SK-N-SH treated with all-trans-retinoic acid at 6 μM for 48 hours (cell line): ENCODE measurements at regions not wholly inside any gene's neighbourhood (a gene's known extent, or its start where the extent isn't known, plus 50 kb on each side); places are given as distances from the start of the nearest gene placed in this dataset.

Experiments
- ATAC-seq: fragments of 200-7000 bp; cut with Tn5 transposase; 3 replicates; pipeline ENCODE4 v1.9.1; 2020; ENCODE audit warnings: mild to moderate bottlenecking, moderate library complexity
- ARNTL ChIP-seq: fragments of 450-650 bp; formaldehyde crosslinking; IDR thresholded peaks from 2 replicates; pipeline ENCODE4 v1.5.0; 2020; ENCODE audit warnings: low read depth, mild to moderate bottlenecking, moderate library complexity, borderline replicate concordance
- BACH2 ChIP-seq: fragments of 250-450 bp; sonication (Bioruptor Pico); IDR thresholded peaks from 2 replicates; pipeline ENCODE4 v1.9.0; 2021; ENCODE audit warnings: mild to moderate bottlenecking, borderline replicate concordance
- ESRRG ChIP-seq: fragments of 250-450 bp; sonication (Bioruptor Pico); IDR thresholded peaks from 2 replicates; pipeline ENCODE4 v1.6.1; 2021; ENCODE audit warnings: mild to moderate bottlenecking
- GLIS3 ChIP-seq: fragments of 250-450 bp; sonication (Bioruptor Pico); IDR thresholded peaks from 2 replicates; pipeline ENCODE4 v1.5.0; 2020; ENCODE audit warnings: mild to moderate bottlenecking, moderate library complexity
- ISL1 ChIP-seq: fragments of 250-450 bp; sonication (Bioruptor Pico); IDR thresholded peaks from 2 replicates; pipeline ENCODE4 v2.1.2; 2022; ENCODE audit warnings: mild to moderate bottlenecking, moderate library complexity
- OSR1 ChIP-seq: fragments of 250-450 bp; sonication (Bioruptor Pico); IDR thresholded peaks from 2 replicates; pipeline ENCODE4 v1.8.0; 2022; ENCODE audit warnings: moderate library complexity, mild to moderate bottlenecking, inconsistent platforms
- PPARA ChIP-seq: fragments of 250-450 bp; sonication (Bioruptor Pico); IDR thresholded peaks from 2 replicates; pipeline ENCODE4 v1.5.0; 2020; ENCODE audit warnings: mild to moderate bottlenecking, borderline replicate concordance
- RARB ChIP-seq: fragments of 250-450 bp; sonication (Bioruptor Pico); IDR thresholded peaks from 2 replicates; pipeline ENCODE4 v1.8.0; 2021; ENCODE audit warnings: mild to moderate bottlenecking, moderate library complexity
- TCF4 ChIP-seq: fragments of 250-450 bp; sonication (Bioruptor Pico); IDR thresholded peaks from 2 replicates; pipeline ENCODE4 v1.8.0; 2021; ENCODE audit warnings: mild to moderate bottlenecking, moderate library complexity, borderline replicate concordance
- TOX ChIP-seq: fragments of 250-450 bp; sonication (Bioruptor Pico); IDR thresholded peaks from 2 replicates; pipeline ENCODE4 v1.8.0; 2021; ENCODE audit warnings: mild to moderate bottlenecking, moderate library complexity, borderline replicate concordance
- ZC3H10 ChIP-seq: fragments of 250-450 bp; sonication (Bioruptor Pico); IDR thresholded peaks from 2 replicates; pipeline ENCODE4 v1.5.1; 2021; ENCODE audit warnings: mild to moderate bottlenecking, moderate library complexity
- ZFP3 ChIP-seq: fragments of 250-450 bp; sonication (Bioruptor Pico); IDR thresholded peaks from 2 replicates; pipeline ENCODE4 v1.5.0; 2020; ENCODE audit warnings: mild to moderate bottlenecking, moderate library complexity
- ZFP30 ChIP-seq: fragments of 450-650 bp; formaldehyde crosslinking; IDR thresholded peaks from 2 replicates; pipeline ENCODE4 v1.5.0; 2022; ENCODE audit warnings: mild to moderate bottlenecking, moderate library complexity
- ZNF565 ChIP-seq: fragments of 450-650 bp; formaldehyde crosslinking; conservative IDR thresholded peaks from 2 replicates; pipeline ENCODE4 v1.5.0; 2020; ENCODE audit warnings: low read depth, mild to moderate bottlenecking, moderate library complexity
- ZNF70 ChIP-seq: fragments of 450-650 bp; formaldehyde crosslinking; IDR thresholded peaks from 2 replicates; pipeline ENCODE4 v1.5.0; 2020; ENCODE audit warnings: mild to moderate bottlenecking, moderate library complexity
- ZNF8 ChIP-seq: fragments of 450-650 bp; formaldehyde crosslinking; IDR thresholded peaks from 2 replicates; pipeline ENCODE4 v1.5.0; 2020; ENCODE audit warnings: mild to moderate bottlenecking, moderate library complexity
- TF ChIP-seq, protein P1 (sequence below): fragments of 250-450 bp; sonication (Bioruptor Pico); IDR thresholded peaks from 2 replicates; pipeline ENCODE4 v1.5.1; 2021; ENCODE audit warnings: mild to moderate bottlenecking, moderate library complexity
- TF ChIP-seq, protein P2 (sequence below): fragments of 250-450 bp; sonication (Bioruptor Pico); IDR thresholded peaks from 2 replicates; pipeline ENCODE4 v1.8.0; 2021; ENCODE audit warnings: low read depth, mild to moderate bottlenecking, moderate library complexity, borderline replicate concordance
- TF ChIP-seq, protein P3 (sequence below): fragments of 250-450 bp; sonication (Bioruptor Pico); IDR thresholded peaks from 2 replicates; pipeline ENCODE4 v1.5.1; 2020; ENCODE audit warnings: low read depth, mild to moderate bottlenecking, moderate library complexity
- TF ChIP-seq, protein P4 (sequence below): fragments of 250-450 bp; sonication (Bioruptor Pico); IDR thresholded peaks from 2 replicates; pipeline ENCODE4 v1.8.0; 2020; ENCODE audit warnings: mild to moderate bottlenecking, moderate library complexity, borderline replicate concordance

DNA sequence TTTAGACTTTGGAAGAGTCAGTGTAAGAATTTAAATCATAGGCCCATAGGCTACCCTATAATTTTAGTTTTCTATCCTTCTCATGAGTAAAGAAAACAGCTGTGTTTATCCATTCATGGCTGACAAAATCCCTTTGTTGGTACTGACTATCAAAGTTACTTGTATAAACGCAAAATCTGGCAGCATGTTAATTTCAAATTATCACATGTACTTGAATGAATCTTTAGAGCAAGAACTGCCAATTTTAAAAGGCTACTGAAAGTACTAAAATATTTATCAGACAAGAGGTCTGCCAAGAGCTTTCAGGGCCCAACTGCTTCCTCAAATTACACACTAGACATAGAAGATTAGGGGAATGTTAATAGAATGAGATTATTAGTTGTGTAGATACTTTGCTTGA is 66.6 kb downstream of the MYL12B start:
- no peak for ATAC-seq

DNA sequence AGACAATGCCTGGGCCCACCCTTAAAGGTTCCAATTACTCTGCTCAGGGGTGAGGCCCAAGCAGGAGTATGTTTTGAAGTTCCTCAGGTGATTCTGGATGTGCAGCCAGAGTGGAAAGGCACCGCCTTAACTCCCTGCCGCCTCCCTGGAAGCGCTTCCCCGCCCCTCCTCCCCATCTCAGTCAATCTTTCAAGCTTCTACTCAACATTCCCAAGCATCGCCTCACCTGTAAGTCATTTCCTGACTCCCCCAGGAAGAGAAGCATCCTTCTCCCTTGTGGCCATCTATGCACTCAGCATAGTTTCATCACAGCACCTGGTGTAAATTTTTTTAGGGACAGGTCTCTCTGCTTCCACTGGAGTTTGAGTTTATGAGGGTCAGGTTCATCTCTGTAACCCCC is 67.5 kb downstream of the MYL12B start:
- no peak; the same call in 2 of the 3 replicates for ATAC-seq
- TF ChIP-seq ZNF8 (CRISPR knock-in tag) (no peak), OSR1 (no peak), GLIS3 (CRISPR knock-in tag) (no peak), ESRRG (no peak), ZFP3 (CRISPR knock-in tag) (no peak)
- TF ChIP-seq, protein P1, sequence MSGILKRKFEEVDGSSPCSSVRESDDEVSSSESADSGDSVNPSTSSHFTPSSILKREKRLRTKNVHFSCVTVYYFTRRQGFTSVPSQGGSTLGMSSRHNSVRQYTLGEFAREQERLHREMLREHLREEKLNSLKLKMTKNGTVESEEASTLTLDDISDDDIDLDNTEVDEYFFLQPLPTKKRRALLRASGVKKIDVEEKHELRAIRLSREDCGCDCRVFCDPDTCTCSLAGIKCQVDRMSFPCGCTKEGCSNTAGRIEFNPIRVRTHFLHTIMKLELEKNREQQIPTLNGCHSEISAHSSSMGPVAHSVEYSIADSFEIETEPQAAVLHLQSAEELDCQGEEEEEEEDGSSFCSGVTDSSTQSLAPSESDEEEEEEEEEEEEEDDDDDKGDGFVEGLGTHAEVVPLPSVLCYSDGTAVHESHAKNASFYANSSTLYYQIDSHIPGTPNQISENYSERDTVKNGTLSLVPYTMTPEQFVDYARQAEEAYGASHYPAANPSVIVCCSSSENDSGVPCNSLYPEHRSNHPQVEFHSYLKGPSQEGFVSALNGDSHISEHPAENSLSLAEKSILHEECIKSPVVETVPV (CRISPR knock-in tag), result no peak
- TF ChIP-seq, protein P2, sequence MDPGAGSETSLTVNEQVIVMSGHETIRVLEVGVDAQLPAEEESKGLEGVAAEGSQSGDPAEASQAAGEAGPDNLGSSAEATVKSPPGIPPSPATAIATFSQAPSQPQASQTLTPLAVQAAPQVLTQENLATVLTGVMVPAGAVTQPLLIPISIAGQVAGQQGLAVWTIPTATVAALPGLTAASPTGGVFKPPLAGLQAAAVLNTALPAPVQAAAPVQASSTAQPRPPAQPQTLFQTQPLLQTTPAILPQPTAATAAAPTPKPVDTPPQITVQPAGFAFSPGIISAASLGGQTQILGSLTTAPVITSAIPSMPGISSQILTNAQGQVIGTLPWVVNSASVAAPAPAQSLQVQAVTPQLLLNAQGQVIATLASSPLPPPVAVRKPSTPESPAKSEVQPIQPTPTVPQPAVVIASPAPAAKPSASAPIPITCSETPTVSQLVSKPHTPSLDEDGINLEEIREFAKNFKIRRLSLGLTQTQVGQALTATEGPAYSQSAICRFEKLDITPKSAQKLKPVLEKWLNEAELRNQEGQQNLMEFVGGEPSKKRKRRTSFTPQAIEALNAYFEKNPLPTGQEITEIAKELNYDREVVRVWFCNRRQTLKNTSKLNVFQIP (CRISPR knock-in tag), result no peak
- TF ChIP-seq, all 23 proteins: peak for 0

More for the DNA sequence above, 66.6 kb downstream of the MYL12B start:
- TF ChIP-seq TOX (no peak), OSR1 (no peak), BACH2 (CRISPR knock-in tag) (no peak), ZNF8 (CRISPR knock-in tag) (no peak), TCF4 (CRISPR knock-in tag) (no peak), GLIS3 (CRISPR knock-in tag) (no peak), ZFP30 (CRISPR knock-in tag) (no peak), ZNF70 (CRISPR knock-in tag) (no peak), ZC3H10 (CRISPR knock-in tag) (no peak), RARB (CRISPR knock-in tag) (no peak), ARNTL (CRISPR knock-in tag) (no peak), PPARA (no peak), ISL1 (CRISPR knock-in tag) (no peak)
- TF ChIP-seq, protein P3, sequence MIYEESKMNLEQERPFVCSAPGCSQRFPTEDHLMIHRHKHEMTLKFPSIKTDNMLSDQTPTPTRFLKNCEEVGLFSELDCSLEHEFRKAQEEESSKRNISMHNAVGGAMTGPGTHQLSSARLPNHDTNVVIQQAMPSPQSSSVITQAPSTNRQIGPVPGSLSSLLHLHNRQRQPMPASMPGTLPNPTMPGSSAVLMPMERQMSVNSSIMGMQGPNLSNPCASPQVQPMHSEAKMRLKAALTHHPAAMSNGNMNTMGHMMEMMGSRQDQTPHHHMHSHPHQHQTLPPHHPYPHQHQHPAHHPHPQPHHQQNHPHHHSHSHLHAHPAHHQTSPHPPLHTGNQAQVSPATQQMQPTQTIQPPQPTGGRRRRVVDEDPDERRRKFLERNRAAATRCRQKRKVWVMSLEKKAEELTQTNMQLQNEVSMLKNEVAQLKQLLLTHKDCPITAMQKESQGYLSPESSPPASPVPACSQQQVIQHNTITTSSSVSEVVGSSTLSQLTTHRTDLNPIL (CRISPR knock-in tag), result no peak
- TF ChIP-seq, protein P1 (CRISPR knock-in tag), result no peak
- TF ChIP-seq, protein P2 (CRISPR knock-in tag), result no peak
- TF ChIP-seq, protein P4, sequence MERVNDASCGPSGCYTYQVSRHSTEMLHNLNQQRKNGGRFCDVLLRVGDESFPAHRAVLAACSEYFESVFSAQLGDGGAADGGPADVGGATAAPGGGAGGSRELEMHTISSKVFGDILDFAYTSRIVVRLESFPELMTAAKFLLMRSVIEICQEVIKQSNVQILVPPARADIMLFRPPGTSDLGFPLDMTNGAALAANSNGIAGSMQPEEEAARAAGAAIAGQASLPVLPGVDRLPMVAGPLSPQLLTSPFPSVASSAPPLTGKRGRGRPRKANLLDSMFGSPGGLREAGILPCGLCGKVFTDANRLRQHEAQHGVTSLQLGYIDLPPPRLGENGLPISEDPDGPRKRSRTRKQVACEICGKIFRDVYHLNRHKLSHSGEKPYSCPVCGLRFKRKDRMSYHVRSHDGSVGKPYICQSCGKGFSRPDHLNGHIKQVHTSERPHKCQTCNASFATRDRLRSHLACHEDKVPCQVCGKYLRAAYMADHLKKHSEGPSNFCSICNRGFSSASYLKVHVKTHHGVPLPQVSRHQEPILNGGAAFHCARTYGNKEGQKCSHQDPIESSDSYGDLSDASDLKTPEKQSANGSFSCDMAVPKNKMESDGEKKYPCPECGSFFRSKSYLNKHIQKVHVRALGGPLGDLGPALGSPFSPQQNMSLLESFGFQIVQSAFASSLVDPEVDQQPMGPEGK (CRISPR knock-in tag), result no peak

DNA sequence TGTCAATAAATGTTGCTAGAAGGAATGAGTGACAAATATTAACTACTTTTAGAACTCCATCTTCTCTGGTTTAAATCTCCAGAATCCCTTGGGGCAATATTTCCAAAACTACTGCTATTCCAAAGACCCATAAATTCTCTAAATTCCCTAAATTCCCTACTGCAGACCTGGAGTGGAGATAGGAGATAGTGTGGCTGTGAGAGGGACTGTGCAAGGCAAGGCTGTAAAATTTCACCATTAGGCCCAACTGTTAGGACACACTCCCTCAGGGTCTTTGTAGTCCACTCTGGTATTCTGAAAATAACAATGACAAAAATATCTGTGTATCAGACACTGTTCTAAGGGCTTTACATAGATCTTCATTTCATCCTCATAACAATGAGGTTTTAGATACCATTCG is 67.9 kb downstream of the MYL12B start:
- no peak for ATAC-seq
- no peak for TF ChIP-seq ISL1 (CRISPR knock-in tag)
- no peak for TF ChIP-seq ZFP3 (CRISPR knock-in tag)
- no peak for TF ChIP-seq ZNF8 (CRISPR knock-in tag)
- TF ChIP-seq OSR1, result no peak
- TF ChIP-seq, protein P4 (CRISPR knock-in tag), result no peak
- TF ChIP-seq, protein P3 (CRISPR knock-in tag), result no peak
- TF ChIP-seq ZNF565 (CRISPR knock-in tag), result no peak
- no peak for TF ChIP-seq ARNTL (CRISPR knock-in tag)
- TF ChIP-seq ZFP30 (CRISPR knock-in tag), result no peak
- TF ChIP-seq BACH2 (CRISPR knock-in tag), result no peak
- TF ChIP-seq, all 23 proteins: peak for 0
